ENCODE measurements at regions not wholly inside any gene's neighbourhood (a gene's known extent, or its start where the extent isn't known, plus 50 kb on each side); places are given as distances from the start of the nearest gene placed in this dataset.
"Not testable (repeated sequence)": the region's sequence is repeated elsewhere in the genome, so short reads cannot be mapped to it uniquely, and the experiment has no call there.

- no peak for DNase-seq (ENCODE audit: low spot score)
- in situ Hi-C loops (cut with HindIII; ENCODE audit: low sequenced_read_pairs) = no loop called here
Measured at GRCh38 chrX:114272096-114272686, 311.7 kb upstream of the HTR2C start.

DNA sequence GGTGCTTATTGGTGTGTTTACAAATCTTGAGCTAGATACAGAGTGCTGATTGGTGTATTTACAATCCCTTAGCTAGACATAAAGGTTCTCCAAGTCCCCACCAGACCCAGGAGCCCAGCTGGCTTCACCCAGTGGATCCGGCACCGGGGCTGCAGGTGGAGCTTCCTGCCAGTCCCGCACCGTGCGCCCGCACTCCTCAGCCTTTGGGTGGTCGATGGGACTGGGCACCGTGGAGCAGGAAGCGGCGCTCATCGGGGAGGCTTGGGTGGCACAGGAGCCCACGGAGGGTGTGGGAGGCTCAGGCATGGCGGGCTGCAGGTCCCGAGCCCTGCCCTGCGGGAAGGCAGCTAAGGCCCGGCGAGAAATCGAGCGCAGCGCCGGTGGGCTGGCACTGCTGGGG is 313.5 kb upstream of the HTR2C start:
- in situ Hi-C loops (cut with HindIII; ENCODE audit: low sequenced_read_pairs); DNase-seq (ENCODE audit: low spot score): not testable (repeated sequence)

- DNase-seq (ENCODE audit: low spot score) = no peak
- in situ Hi-C loops (cut with HindIII; ENCODE audit: low sequenced_read_pairs) = no loop called here
Measured at GRCh38 chrX:114268643-114269042, 315.2 kb upstream of the HTR2C start.

GRCh38 chrX:114267142-114267541 is 316.7 kb upstream of the HTR2C start:
- no peak for DNase-seq (ENCODE audit: low spot score)
- in situ Hi-C loops (cut with HindIII; ENCODE audit: low sequenced_read_pairs) = no loop called here

- in situ Hi-C loops (cut with HindIII; ENCODE audit: low sequenced_read_pairs) = no loop called here
- no peak for DNase-seq (ENCODE audit: low spot score)
Measured at GRCh38 chrX:114252186-114252585, 331.7 kb upstream of the HTR2C start.

DNA sequence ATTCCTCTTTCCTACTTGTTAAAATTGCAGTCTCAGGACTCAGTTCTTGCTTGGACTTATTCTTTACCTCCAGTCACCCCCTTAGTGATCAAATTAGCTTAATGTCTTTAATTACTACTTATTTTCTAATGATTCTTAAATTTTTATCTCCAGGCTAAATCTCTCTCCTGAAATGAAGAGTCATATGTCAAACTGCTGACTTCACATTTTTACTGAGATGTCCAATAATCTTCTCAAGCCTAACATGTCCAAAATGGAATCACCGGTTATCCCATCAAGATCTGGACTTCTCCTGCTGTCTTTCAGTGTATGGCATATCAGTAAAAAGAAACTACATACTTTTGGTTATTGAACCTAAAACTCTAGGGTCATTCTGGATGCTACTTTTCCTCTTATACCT is 332.3 kb upstream of the HTR2C start:
- in situ Hi-C loops (cut with HindIII; ENCODE audit: low sequenced_read_pairs) = no loop called here
- no peak for DNase-seq (ENCODE audit: low spot score)

GRCh38 chrX:114221445-114221844 is 362.4 kb upstream of the HTR2C start:
- in situ Hi-C loops (cut with HindIII; ENCODE audit: low sequenced_read_pairs) = no loop called here
- DNase-seq (ENCODE audit: low spot score) = no peak

DNA sequence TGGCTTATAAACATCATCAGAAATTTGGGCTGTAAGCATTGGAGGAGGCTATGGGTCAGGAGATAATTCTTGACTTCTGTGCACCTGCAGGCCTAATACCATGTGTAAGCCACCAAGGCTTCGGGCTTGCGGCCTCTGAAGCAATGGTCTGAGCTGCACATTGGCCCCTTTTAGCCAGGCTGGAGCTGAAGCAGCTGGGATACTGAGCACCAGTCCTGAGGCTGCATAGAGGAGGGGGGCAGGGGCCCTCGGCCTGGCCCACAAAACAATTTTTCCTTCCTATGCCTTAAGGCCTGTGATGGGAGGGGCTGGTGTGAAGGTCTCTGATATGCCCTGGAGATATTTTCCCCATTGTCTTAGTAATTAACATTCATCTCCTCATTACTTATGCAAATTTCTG is 373.0 kb upstream of the HTR2C start:
- in situ Hi-C loops (cut with HindIII; ENCODE audit: low sequenced_read_pairs) = no loop called here
- no peak for DNase-seq (ENCODE audit: low spot score)

DNA sequence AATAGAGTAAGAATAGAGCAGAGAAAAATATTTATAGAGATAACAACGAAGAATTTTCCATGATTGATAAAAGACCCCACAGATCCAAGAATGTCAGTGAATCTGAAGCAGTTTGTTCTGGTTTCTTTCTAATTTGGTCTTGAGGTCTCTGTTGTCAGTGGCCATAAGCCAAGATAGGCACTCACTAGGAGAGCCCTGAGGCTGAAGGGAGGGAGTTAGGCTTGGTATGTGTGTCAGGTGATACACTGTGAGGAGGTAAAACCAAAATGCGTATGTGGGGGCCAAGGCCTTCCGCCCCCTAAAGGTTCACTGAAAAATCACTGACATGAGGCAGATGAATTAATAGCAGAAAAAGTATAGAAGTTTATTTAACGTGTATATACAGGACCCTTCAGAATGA is 382.3 kb upstream of the HTR2C start:
- in situ Hi-C loops (cut with HindIII; ENCODE audit: low sequenced_read_pairs) = no loop called here
- DNase-seq (ENCODE audit: low spot score) = no peak

GRCh38 chrX:114181195-114181594 is 402.7 kb upstream of the HTR2C start:
- in situ Hi-C loops (cut with HindIII; ENCODE audit: low sequenced_read_pairs) = no loop called here
- no peak for DNase-seq (ENCODE audit: low spot score)

- DNase-seq (ENCODE audit: low spot score) = no peak
- in situ Hi-C loops (cut with HindIII; ENCODE audit: low sequenced_read_pairs) = no loop called here
Measured at GRCh38 chrX:114178126-114178525, 405.8 kb upstream of the HTR2C start.

DNA sequence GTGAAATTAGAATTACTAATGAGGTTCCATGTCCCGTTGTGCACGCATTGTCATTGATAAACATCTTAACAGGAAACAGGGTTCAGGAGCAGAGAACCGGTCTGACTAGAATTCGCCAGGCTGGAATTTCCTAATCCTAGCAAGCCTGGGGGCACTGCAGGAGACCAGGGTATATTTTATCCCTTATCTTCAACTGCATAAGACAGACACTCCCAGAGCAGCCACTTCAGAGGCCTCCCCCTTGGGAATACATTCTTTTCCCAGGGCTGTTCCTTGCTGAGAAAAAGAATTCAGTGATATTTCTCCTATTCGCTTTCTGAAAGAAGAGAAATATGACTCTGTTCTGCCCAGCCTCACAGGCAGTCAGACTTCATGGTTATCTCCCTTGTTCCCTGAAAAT is 416.6 kb upstream of the HTR2C start:
- DNase-seq (ENCODE audit: low spot score); in situ Hi-C loops (cut with HindIII; ENCODE audit: low sequenced_read_pairs): not testable (repeated sequence)

- no peak for DNase-seq (ENCODE audit: low spot score)
- in situ Hi-C loops (cut with HindIII; ENCODE audit: low sequenced_read_pairs) = no loop called here
Measured at GRCh38 chrX:114166601-114167000, 417.3 kb upstream of the HTR2C start.

- DNase-seq (ENCODE audit: low spot score) = no peak
- in situ Hi-C loops (cut with HindIII; ENCODE audit: low sequenced_read_pairs) = no loop called here
Measured at GRCh38 chrX:114165537-114165936, 418.3 kb upstream of the HTR2C start.

DNA sequence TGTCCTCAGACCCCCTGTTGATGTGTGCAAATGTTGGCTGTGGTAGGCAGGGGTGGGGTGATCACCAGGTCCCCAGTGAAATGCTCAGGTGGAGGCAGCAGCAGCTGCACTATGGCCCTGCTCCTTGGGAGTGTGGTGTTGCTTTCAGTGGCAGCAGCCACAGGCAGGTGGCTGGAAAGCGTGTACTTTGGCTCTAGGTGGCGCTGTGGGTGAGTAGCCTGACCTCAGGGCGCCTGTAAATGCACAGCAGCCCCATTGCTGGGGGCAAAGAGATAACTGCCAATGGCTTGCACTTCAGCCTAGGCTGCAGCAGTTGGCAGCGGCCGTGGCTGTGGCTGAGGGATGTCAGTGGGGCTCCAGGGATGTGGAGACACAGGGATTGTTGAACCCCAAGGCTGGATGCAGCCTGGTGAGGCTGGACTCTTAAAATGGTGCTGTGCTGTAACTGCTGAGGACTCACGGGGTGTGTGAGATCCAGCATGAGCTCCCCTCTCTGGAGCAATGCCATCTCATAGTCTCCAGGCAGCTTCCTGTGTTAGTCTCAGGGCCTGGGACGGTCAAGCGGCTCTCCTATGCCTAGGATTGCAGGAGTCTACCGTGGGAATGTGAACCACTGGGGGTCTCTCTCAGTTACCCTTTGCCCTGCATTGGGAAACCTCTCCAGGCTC is 421.7 kb upstream of the HTR2C start:
- in situ Hi-C loops (cut with HindIII; ENCODE audit: low sequenced_read_pairs) = no loop called here

DNA sequence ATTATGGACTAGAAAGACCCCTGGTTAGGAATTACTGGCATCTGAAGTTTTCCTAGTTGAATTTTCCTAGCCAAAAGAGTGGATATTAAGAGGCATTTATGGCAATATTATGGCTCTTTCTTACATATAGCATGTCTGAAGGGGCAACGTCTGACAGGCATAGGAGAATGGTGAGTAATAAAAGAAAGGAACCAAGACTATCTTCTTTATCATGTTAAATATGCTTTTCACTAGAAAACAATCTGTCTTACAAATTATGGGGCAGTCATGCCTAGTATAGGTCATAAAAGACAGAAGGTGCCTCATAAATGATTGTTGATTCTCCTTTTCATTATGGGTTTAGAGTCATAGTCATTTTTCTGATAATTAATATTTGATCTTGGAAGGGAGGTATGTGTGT is 431.1 kb upstream of the HTR2C start:
- in situ Hi-C loops (cut with HindIII; ENCODE audit: low sequenced_read_pairs) = no loop called here
- no peak for DNase-seq (ENCODE audit: low spot score)

More for the DNA sequence above, 421.7 kb upstream of the HTR2C start:
- DNase-seq (ENCODE audit: low spot score) = no peak

- in situ Hi-C loops (cut with HindIII; ENCODE audit: low sequenced_read_pairs) = no loop called here
- DNase-seq (ENCODE audit: low spot score) = no peak
Measured at GRCh38 chrX:114152130-114152529, 431.8 kb upstream of the HTR2C start.

GRCh38 chrX:114134465-114134864 is 449.4 kb upstream of the HTR2C start:
- DNase-seq (ENCODE audit: low spot score) = no peak
- in situ Hi-C loops (cut with HindIII; ENCODE audit: low sequenced_read_pairs) = no loop called here

DNA sequence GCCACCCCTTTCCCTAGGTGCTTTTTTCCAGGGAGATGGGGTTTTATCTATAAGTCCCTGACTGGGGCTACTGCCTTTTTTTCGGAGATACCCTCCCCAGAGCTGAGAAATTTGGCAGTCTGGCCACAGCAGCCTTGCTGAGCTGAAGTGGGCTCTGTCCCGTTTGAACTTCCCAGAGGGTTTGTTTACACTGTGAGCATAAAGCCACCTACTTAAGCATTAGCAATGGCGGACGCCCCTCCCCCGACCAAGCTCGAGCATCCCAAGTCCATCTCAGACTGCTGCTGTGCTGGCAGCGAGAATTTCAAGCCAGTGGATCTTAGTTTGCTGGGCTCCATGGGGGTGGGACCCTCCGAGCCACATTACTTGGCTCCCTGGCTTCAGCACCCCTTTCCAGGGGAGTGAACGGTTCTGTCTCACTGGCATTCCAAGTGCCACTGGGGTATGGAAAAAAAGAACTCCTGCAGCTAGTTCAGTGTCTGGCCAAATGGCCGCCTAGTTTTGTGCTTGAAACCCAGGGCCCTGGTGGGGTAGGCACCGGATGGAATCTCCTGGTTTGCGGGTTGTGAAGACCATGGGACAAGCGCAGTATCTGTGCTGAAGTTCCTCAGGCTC is 456.4 kb upstream of the HTR2C start:
- in situ Hi-C loops (cut with HindIII; ENCODE audit: low sequenced_read_pairs) = no loop called here
- DNase-seq (ENCODE audit: low spot score) = no peak

- in situ Hi-C loops (cut with HindIII; ENCODE audit: low sequenced_read_pairs) = no loop called here
- no peak for DNase-seq (ENCODE audit: low spot score)
Measured at GRCh38 chrX:114127005-114127404, 456.9 kb upstream of the HTR2C start.

DNA sequence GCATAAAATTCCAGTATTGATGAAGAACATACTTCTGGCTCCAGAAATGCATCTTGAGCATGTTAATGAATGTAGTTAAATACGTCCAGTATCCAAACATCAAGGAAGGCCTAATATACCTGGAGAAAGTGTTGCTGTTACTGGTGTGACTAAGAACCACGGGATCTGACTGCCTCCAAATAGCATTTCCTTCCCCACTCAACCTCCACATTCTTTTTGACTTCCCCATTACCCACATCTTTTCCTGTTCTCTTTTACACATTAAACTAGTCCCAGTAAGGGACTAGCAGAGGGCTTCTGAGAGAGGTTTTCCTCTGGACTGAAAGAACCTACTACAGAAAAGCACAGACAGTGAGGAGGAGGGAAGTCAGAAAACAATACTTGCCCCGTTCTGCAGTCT is 482.8 kb upstream of the HTR2C start:
- no peak for DNase-seq (ENCODE audit: low spot score)
- in situ Hi-C loops (cut with HindIII; ENCODE audit: low sequenced_read_pairs) = no loop called here

All from G401 (cell line).